Heart left ventricle (tissue), 16 donors: ENCODE measurements at regions not wholly inside any gene's neighbourhood (a gene's known extent, or its start where the extent isn't known, plus 50 kb on each side); places are given as distances from the start of the nearest gene placed in this dataset.

Source experiments
- ATAC-seq, 4 donors: fragments of 200-7000 bp; cut with Tn5 transposase; one replicate each; pipeline ENCODE4 v1.9.1; 2020 to 2022; ENCODE audit warnings: moderate library complexity in 4 of 4, mild to moderate bottlenecking in 3 of 4, moderate number of reproducible peaks in 1 of 4
- DNase-seq, 5 donors: peaks; one replicate each; pipeline ENCODE4 v3.0.0-alpha.2; 2020
- H3K27ac ChIP-seq, 12 donors: fragments of 200-600 bp; sonication (generic) in 4 of 12; one replicate each; pipeline versions ENCODE4 v1.5.0 to v1.8.0; 2016 to 2022; ENCODE audit warnings: mild to moderate bottlenecking in 2 of 12
- H3K27me3 ChIP-seq, 9 donors: fragments of 200-600 bp; sonication (generic) in 2 of 9; one replicate each; pipeline versions ENCODE4 v1.5.1 to v1.8.0; 2016 to 2022; ENCODE audit warnings: mild to moderate bottlenecking in 3 of 9
- H3K36me3 ChIP-seq, 9 donors: fragments of 200-600 bp; sonication (generic) in 2 of 9; one replicate each; pipeline versions ENCODE4 v1.5.0 to v1.8.0; 2018 to 2022; ENCODE audit warnings: mild to moderate bottlenecking in 2 of 9
- H3K4me1 ChIP-seq, 12 donors: fragments of 200-600 bp; sonication (generic) in 4 of 12; one replicate each; pipeline versions ENCODE4 v1.5.0 to v1.8.0; 2016 to 2022; ENCODE audit warnings: mild to moderate bottlenecking in 3 of 12
- H3K4me3 ChIP-seq, 12 donors: fragments of 200-600 bp; sonication (generic) in 4 of 12; one replicate each; pipeline versions ENCODE4 v1.5.0 to v1.8.0; 2017 to 2022; ENCODE audit warnings: mild to moderate bottlenecking in 9 of 12, moderate library complexity in 4 of 12
- H3K9me3 ChIP-seq, 12 donors: fragments of 200-600 bp; sonication (generic) in 4 of 12; one replicate each; pipeline versions ENCODE4 v1.5.0 to v1.8.0; 2016 to 2022; ENCODE audit warnings: mild to moderate bottlenecking in 1 of 12
- POLR2A ChIP-seq, 2 donors: fragments of 450-650 bp; IDR thresholded peaks; one replicate each; pipeline ENCODE4 v1.6.1; 2017; ENCODE audit warnings: antibody characterized with exemption in 2 of 2, mild to moderate bottlenecking in 2 of 2, moderate library complexity in 2 of 2
- WGBS, 4 donors: extraction: QIAGEN DNeasy Blood & Tissue Kit in 2 of 4; methylation state at CpG; one replicate each; pipeline versions ENCODE4 v1.1.5 to v1.1.7; 2013 to 2018; 5-methylcytosine and 5-hydroxymethylcytosine counted together
- intact Hi-C, 10 donors: fragments of 100-400 bp; cut with DNase I; formaldehyde crosslinking; loops; one replicate each; pipeline versions ENCODE4 v1.11.1 to v1.14.2; 2022
- TF ChIP-seq, protein P1 (sequence below), 12 donors: fragments of 200-600 bp; sonication (generic) in 4 of 12; IDR thresholded peaks; one replicate each; pipeline versions ENCODE4 v1.5.0 to v1.8.0; 2018 to 2022; ENCODE audit warnings: antibody characterized with exemption in 12 of 12, mild to moderate bottlenecking in 5 of 12
- donor health status: ischemic (EF 13 %, LVEDD 7.1; RV severe dilation, severe dysfunction).
- donor health status: healthy with polysubstance abuse.
- donor health status: DM: no; HTN: yes; CAD: no.
- donor health status: DM: no; HTN: no; CAD: no.
- donor health status: ischemic (EF 25% LVEDD 6.9; RV normal size, moderate dysfunction).
- donor health status: ischemic (EF 25% LVEDD 5.7; RV mildly dilated, moderate dysfunction).
- donor health status: healthy.
- donor health status: DM: yes; HTN: yes; CAD: no.
- donor health status: ischemic (EF 35%, LVEDD 5.7; RV mildly dilated, moderate dysfunction).
- donor health status: nonischemic (EF 11% LVEDD 7.7; RV severe dilation, severe dysfunction).
- donor health status: DM: yes; HTN: yes; CAD: no.
- donor health status: PGD.
- donor health status: ischemic (EF 29% LVEDD 5.4; RV normal size, mild dysfunction).
- donor health status: nonischemic (EF 23%, LVEDD 6.1; RV moderate dilation, normal function).

- intact Hi-C loops: no loop called here
- ATAC-seq: no peak
- WGBS, 4 donors: 0 to 86% (median 76%) methylated on average over 1 of the region's 1 CpG
- Histone ChIP-seq H3K9me3 (peaks cover 0 to 11% (median 0%) of the 10 kb centered on the region in 12 donors), H3K27me3 (no peaks in the 10 kb centered on the region), H3K4me3 (no peak overlapping the region), H3K36me3 (no peaks in the 10 kb centered on the region), H3K4me1 (peaks cover 0 to 14% (median 3%) of the 10 kb centered on the region in 12 donors), H3K27ac (no peak overlapping the region)
- TF ChIP-seq, protein P1, sequence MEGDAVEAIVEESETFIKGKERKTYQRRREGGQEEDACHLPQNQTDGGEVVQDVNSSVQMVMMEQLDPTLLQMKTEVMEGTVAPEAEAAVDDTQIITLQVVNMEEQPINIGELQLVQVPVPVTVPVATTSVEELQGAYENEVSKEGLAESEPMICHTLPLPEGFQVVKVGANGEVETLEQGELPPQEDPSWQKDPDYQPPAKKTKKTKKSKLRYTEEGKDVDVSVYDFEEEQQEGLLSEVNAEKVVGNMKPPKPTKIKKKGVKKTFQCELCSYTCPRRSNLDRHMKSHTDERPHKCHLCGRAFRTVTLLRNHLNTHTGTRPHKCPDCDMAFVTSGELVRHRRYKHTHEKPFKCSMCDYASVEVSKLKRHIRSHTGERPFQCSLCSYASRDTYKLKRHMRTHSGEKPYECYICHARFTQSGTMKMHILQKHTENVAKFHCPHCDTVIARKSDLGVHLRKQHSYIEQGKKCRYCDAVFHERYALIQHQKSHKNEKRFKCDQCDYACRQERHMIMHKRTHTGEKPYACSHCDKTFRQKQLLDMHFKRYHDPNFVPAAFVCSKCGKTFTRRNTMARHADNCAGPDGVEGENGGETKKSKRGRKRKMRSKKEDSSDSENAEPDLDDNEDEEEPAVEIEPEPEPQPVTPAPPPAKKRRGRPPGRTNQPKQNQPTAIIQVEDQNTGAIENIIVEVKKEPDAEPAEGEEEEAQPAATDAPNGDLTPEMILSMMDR (IDR thresholded peaks at IDR 0.05): no peak
- DNase-seq: no peak
Measured at GRCh38 chr13:95352486-95352885, 51.2 kb upstream of the ABCC4 start.

- Histone ChIP-seq H3K36me3 (no peaks in the 10 kb centered on the region), H3K4me1 (peaks cover 0 to 14% (median 3%) of the 10 kb centered on the region in 12 donors), H3K27me3 (no peaks in the 10 kb centered on the region), H3K4me3 (no peak overlapping the region), H3K27ac (no peak overlapping the region), H3K9me3 (peaks cover 0 to 11% (median 0%) of the 10 kb centered on the region in 12 donors)
- TF ChIP-seq, protein P1 (IDR thresholded peaks at IDR 0.05): no peak
- no peak for TF ChIP-seq POLR2A (IDR thresholded peaks at IDR 0.05)
- intact Hi-C loops: no loop called here
- DNase-seq (no peak), ATAC-seq (no peak)
- WGBS, 4 donors: 40 to 97% (median 84%) methylated on average over 2 of the region's 2 CpGs
Measured at GRCh38 chr13:95354156-95354555, 52.9 kb upstream of the ABCC4 start.

- Histone ChIP-seq H3K27ac (peak overlapping the region in 2 of 12 donors; percentile 18 to 42), H3K36me3 (no peaks in the 10 kb centered on the region), H3K9me3 (peaks cover 0 to 11% (median 0%) of the 10 kb centered on the region in 12 donors), H3K27me3 (no peaks in the 10 kb centered on the region), H3K4me3 (no peak overlapping the region), H3K4me1 (peaks cover 0 to 14% (median 3%) of the 10 kb centered on the region in 12 donors)
- WGBS, 4 donors: 32 to 53% (median 37%) methylated on average over 4 of the region's 4 CpGs
- ATAC-seq (peak; percentile 42 to 65 (median 52)), DNase-seq (peak in 1 of 5 donors; percentile 8)
- TF ChIP-seq POLR2A (IDR thresholded peaks at IDR 0.05): no peak
- TF ChIP-seq, protein P1 (IDR thresholded peaks at IDR 0.05): no peak
- intact Hi-C loops: no loop called here
Measured at GRCh38 chr13:95354680-95355487, 53.6 kb upstream of the ABCC4 start.

- ATAC-seq (no peak), DNase-seq (no peak)
- Histone ChIP-seq H3K4me3 (no peak overlapping the region), H3K27ac (peak overlapping the region in 2 of 12 donors; percentile 18 to 42), H3K27me3 (no peaks in the 10 kb centered on the region), H3K4me1 (peaks cover 0 to 14% (median 3%) of the 10 kb centered on the region in 12 donors), H3K9me3 (peaks cover 0 to 11% (median 0%) of the 10 kb centered on the region in 12 donors), H3K36me3 (no peaks in the 10 kb centered on the region)
- WGBS, 4 donors: 57 to 69% (median 64%) methylated on average over 6 of the region's 6 CpGs
- intact Hi-C loops: no loop called here
- TF ChIP-seq POLR2A (IDR thresholded peaks at IDR 0.05): no peak
- TF ChIP-seq, protein P1 (IDR thresholded peaks at IDR 0.05): no peak
Measured at GRCh38 chr13:95355494-95355893, 54.2 kb upstream of the ABCC4 start.
